Panc1 (cell line): ENCODE measurements at regions not wholly inside any gene's neighbourhood (a gene's known extent, or its start where the extent isn't known, plus 50 kb on each side); places are given as distances from the start of the nearest gene placed in this dataset.

Source experiments
- ATAC-seq: fragments of 200-7000 bp; cut with Tn5 transposase; 2 replicates; pipeline ENCODE4 v1.9.1; 2020; ENCODE audit warnings: mild to moderate bottlenecking, moderate library complexity
- BruUV-seq: library from RNA; stranded (reverse); fragments of 400-500 nt; replicated peaks from 2 replicates; lab custom pipeline; 2021; lab: Mats Ljungman, UMichigan
- CTCF ChIA-PET: fragments of 300-600 bp; sonication (Branson Sonifier 250); formaldehyde crosslinking; loops from one replicate; lab custom pipeline; 2022; ENCODE audit warnings: antibody characterized with exemption; lab: Charles Lee
- POLR2A ChIA-PET: fragments of 300-600 bp; sonication (Branson Sonifier 250); formaldehyde crosslinking; loops from one replicate; lab custom pipeline; 2022; ENCODE audit warnings: antibody characterized with exemption; lab: Charles Lee
- DNase-seq: peaks from one replicate; pipeline ENCODE4 v3.0.0-alpha.2; 2010; ENCODE audit warnings: low read depth, low spot score
- H3K27ac ChIP-seq: 2 replicates; pipeline ENCODE4 v1.5.1; 2011; ENCODE audit warnings: mild to moderate bottlenecking, low read length, inconsistent platforms
- H3K27me3 ChIP-seq: fragments of 200-500 bp; sonication (Bioruptor generic); 2 replicates; pipeline ENCODE4 v1.6.0; 2014; ENCODE audit warnings: low read length, inconsistent platforms; ENCODE audit not compliant: control insufficient read depth, insufficient read depth
- H3K36me3 ChIP-seq: fragments of 200-500 bp; sonication (Bioruptor generic); 2 replicates; pipeline ENCODE4 v1.5.1; 2014; ENCODE audit warnings: inconsistent platforms, mild to moderate bottlenecking, low read length, moderate library complexity; ENCODE audit not compliant: control insufficient read depth, insufficient read depth
- H3K4me1 ChIP-seq: 2 replicates; pipeline ENCODE4 v1.5.1; 2011; ENCODE audit warnings: inconsistent platforms, mild to moderate bottlenecking, low read length, moderate library complexity; ENCODE audit not compliant: control insufficient read depth, insufficient read depth
- H3K4me3 ChIP-seq, 2 experiments: 2 replicates each; pipeline ENCODE4 v1.5.1; 2011 to 2012; ENCODE audit warnings: low read depth in 2 of 2, low read length in 2 of 2, mild to moderate bottlenecking in 2 of 2, inconsistent platforms in 1 of 2, moderate library complexity in 1 of 2
- H3K9me3 ChIP-seq: fragments of 200-500 bp; sonication (Bioruptor generic); 2 replicates; pipeline ENCODE4 v1.5.1; 2014; ENCODE audit warnings: low read depth, mild to moderate bottlenecking, inconsistent platforms, low read length, moderate library complexity; ENCODE audit not compliant: control insufficient read depth, insufficient read depth
- POLR2AphosphoS5 ChIP-seq: IDR thresholded peaks from 2 replicates; pipeline ENCODE4 v1.6.1; 2012; ENCODE audit warnings: mild to moderate bottlenecking, low read depth, low read length, moderate library complexity
- SIN3A ChIP-seq: IDR thresholded peaks from 2 replicates; pipeline ENCODE4 v1.6.1; 2012; ENCODE audit warnings: low read depth, mild to moderate bottlenecking, low read length, moderate library complexity, borderline replicate concordance; ENCODE audit not compliant: insufficient read depth
- TCF7L2 ChIP-seq: IDR thresholded peaks from 2 replicates; pipeline ENCODE4 v1.6.1; 2011; ENCODE audit warnings: mild to moderate bottlenecking, low read depth, low read length, inconsistent platforms
- in situ Hi-C: cut with HindIII; loops from 2 replicates; pipeline ENCODE4 v1.10.0; 2016; ENCODE audit warnings: low sequenced_read_pairs, low pct_unique_long_range_greater_than_20kb
- intact Hi-C: fragments of 100-400 bp; cut with micrococcal nuclease; formaldehyde crosslinking; loops from one replicate; pipeline ENCODE4 v1.10.0; 2022; ENCODE audit not compliant: unreplicated experiment
- TF ChIP-seq, protein P1 (sequence below): fragments of 450-650 bp; IDR thresholded peaks from 2 replicates; pipeline ENCODE4 v1.5.1; 2017; ENCODE audit warnings: mild to moderate bottlenecking
- TF ChIP-seq, protein P2 (sequence below), 2 experiments: IDR thresholded peaks; 2 replicates each; pipeline ENCODE4 v1.6.1; 2011 to 2012; ENCODE audit warnings: low read depth in 2 of 2, control low read depth in 1 of 2, low read length in 1 of 2, mild to moderate bottlenecking in 1 of 2, moderate library complexity in 1 of 2; ENCODE audit not compliant: insufficient read depth in 1 of 2

GRCh38 chr5:117333011-117333410, 758.4 kb upstream of the SEMA6A start:
- DNase-seq (no peak), ATAC-seq (no peak)
- Histone ChIP-seq H3K27ac (no peak overlapping the region), H3K36me3 (no peaks in the 10 kb centered on the region), H3K9me3 (no peaks in the 10 kb centered on the region), H3K4me3 (no peak overlapping the region), H3K4me1 (no peaks in the 10 kb centered on the region), H3K27me3 (no peaks in the 10 kb centered on the region)
- POLR2A ChIA-PET = no interaction called here
- CTCF ChIA-PET = no interaction called here
- no peak for TF ChIP-seq POLR2AphosphoS5
- no peak for TF ChIP-seq TCF7L2
- TF ChIP-seq, protein P1, sequence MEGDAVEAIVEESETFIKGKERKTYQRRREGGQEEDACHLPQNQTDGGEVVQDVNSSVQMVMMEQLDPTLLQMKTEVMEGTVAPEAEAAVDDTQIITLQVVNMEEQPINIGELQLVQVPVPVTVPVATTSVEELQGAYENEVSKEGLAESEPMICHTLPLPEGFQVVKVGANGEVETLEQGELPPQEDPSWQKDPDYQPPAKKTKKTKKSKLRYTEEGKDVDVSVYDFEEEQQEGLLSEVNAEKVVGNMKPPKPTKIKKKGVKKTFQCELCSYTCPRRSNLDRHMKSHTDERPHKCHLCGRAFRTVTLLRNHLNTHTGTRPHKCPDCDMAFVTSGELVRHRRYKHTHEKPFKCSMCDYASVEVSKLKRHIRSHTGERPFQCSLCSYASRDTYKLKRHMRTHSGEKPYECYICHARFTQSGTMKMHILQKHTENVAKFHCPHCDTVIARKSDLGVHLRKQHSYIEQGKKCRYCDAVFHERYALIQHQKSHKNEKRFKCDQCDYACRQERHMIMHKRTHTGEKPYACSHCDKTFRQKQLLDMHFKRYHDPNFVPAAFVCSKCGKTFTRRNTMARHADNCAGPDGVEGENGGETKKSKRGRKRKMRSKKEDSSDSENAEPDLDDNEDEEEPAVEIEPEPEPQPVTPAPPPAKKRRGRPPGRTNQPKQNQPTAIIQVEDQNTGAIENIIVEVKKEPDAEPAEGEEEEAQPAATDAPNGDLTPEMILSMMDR = no peak
- in situ Hi-C loops = no loop called here
- BruUV-seq = no TSS peak
- intact Hi-C loops = no loop called here

DNA sequence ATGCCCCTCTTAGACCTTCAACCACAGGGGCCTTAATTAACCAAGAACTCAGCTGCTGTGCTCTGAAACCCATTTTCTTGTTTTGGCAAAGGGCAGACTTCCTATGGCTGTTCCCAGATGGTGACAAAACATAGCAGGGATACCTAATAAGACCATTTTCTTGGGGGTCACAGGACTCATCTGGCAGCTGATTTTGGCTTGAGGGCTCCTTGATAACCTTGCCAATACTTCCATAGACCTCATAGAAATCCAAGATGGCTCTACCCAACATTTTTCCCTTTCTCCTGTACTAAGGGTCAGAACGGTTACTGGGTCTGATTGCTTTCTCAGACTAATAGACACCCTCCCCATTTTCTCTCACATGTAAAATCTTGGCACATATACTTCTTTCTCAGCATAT, 757.7 kb upstream of the SEMA6A start:
- no peak for TF ChIP-seq TCF7L2
- no peak for TF ChIP-seq POLR2AphosphoS5
- TF ChIP-seq SIN3A = no peak
- TF ChIP-seq, protein P2, sequence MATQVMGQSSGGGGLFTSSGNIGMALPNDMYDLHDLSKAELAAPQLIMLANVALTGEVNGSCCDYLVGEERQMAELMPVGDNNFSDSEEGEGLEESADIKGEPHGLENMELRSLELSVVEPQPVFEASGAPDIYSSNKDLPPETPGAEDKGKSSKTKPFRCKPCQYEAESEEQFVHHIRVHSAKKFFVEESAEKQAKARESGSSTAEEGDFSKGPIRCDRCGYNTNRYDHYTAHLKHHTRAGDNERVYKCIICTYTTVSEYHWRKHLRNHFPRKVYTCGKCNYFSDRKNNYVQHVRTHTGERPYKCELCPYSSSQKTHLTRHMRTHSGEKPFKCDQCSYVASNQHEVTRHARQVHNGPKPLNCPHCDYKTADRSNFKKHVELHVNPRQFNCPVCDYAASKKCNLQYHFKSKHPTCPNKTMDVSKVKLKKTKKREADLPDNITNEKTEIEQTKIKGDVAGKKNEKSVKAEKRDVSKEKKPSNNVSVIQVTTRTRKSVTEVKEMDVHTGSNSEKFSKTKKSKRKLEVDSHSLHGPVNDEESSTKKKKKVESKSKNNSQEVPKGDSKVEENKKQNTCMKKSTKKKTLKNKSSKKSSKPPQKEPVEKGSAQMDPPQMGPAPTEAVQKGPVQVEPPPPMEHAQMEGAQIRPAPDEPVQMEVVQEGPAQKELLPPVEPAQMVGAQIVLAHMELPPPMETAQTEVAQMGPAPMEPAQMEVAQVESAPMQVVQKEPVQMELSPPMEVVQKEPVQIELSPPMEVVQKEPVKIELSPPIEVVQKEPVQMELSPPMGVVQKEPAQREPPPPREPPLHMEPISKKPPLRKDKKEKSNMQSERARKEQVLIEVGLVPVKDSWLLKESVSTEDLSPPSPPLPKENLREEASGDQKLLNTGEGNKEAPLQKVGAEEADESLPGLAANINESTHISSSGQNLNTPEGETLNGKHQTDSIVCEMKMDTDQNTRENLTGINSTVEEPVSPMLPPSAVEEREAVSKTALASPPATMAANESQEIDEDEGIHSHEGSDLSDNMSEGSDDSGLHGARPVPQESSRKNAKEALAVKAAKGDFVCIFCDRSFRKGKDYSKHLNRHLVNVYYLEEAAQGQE (IDR thresholded peaks at IDR 0.05; ENCODE audit: insufficient read depth in 1 of 2, low read depth in 2 of 2, low read length in 1 of 2) = no peak
- TF ChIP-seq, protein P1 = no peak
- Histone ChIP-seq H3K4me1 (no peaks in the 10 kb centered on the region), H3K4me3 (no peak overlapping the region), H3K27ac (no peak overlapping the region), H3K36me3 (no peaks in the 10 kb centered on the region), H3K27me3 (no peaks in the 10 kb centered on the region), H3K9me3 (no peaks in the 10 kb centered on the region)
- POLR2A ChIA-PET = no interaction called here
- ATAC-seq (no peak), DNase-seq (no peak)
- intact Hi-C loops = no loop called here
- CTCF ChIA-PET = no interaction called here
- BruUV-seq = no TSS peak
- in situ Hi-C loops = no loop called here

DNA sequence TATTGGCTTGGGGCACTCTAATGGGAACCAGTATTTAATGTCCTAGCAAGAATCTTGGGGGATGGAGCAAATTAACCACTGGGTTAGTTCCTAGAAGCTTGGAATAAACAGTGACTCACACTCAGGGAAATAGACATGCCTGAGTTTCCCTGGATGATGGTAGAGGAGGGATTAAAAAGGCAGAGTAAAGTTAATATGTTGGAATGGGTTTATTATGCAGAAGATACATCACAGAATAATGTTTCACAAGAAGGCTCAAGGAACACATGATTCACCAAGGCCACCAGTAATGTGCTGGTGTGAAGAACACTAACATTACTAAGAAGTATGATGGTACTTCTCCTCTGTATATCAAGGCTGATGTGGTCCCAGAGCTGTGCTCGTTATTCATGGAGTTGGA, 752.9 kb upstream of the SEMA6A start:
- ATAC-seq (no peak), DNase-seq (no peak)
- Histone ChIP-seq H3K4me1 (no peaks in the 10 kb centered on the region), H3K9me3 (no peaks in the 10 kb centered on the region), H3K27ac (no peak overlapping the region), H3K36me3 (no peaks in the 10 kb centered on the region), H3K4me3 (no peak overlapping the region), H3K27me3 (no peaks in the 10 kb centered on the region)
- ChIA-PET CTCF (no interaction called here), POLR2A (no interaction called here)
- BruUV-seq = no TSS peak
- TF ChIP-seq TCF7L2 (no peak), POLR2AphosphoS5 (no peak), SIN3A (no peak)
- TF ChIP-seq, protein P1 = no peak
- TF ChIP-seq, protein P2 (IDR thresholded peaks at IDR 0.05; ENCODE audit: insufficient read depth in 1 of 2, low read depth in 2 of 2, low read length in 1 of 2) = no peak
- in situ Hi-C loops (no loop called here), intact Hi-C loops (no loop called here)
